Left ventricle myocardium superior (tissue), 1 donor: ENCODE measurements at regions not wholly inside any gene's neighbourhood (a gene's known extent, or its start where the extent isn't known, plus 50 kb on each side); places are given as distances from the start of the nearest gene placed in this dataset.
A peak's percentile ranks its signal among the peaks of the same experiment; 100 is the strongest.
"Not testable (repeated sequence)": the region's sequence is repeated elsewhere in the genome, so short reads cannot be mapped to it uniquely, and the experiment has no call there.

Source experiments
- ATAC-seq: fragments of 200-7000 bp; cut with Tn5 transposase; one replicate; pipeline ENCODE4 v1.9.1; 2020; ENCODE audit warnings: mild to moderate bottlenecking, moderate library complexity
- DNase-seq: peaks from one replicate; pipeline ENCODE4 v3.0.0-alpha.2; 2020
- intact Hi-C: fragments of 100-400 bp; cut with micrococcal nuclease; formaldehyde crosslinking; loops from one replicate; pipeline ENCODE4 v1.11.0; 2022
- donor health status: DM: no; HTN: yes; CAD: no; lungs with severe emphysema.

DNA sequence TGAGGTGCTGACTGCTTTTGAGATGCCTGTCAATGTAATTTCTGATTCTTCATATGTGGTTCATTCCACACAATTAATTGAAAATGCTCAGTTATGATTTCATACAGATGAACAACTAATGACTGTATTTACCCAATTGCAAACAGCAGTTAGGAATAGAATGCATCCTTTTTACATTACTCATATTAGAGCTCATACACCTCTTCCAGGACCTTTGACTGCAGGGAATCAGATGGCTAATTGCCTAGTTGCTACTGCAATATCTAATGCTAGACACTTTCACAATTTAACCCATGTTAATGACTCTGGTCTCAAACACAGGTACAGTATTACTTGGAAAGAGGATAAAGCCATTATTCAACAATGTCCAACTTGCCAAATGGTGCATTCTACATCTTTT lies 141.9 kb upstream of the ZNF91 start:
- ATAC-seq, DNase-seq, intact Hi-C loops: not testable (repeated sequence)

DNA sequence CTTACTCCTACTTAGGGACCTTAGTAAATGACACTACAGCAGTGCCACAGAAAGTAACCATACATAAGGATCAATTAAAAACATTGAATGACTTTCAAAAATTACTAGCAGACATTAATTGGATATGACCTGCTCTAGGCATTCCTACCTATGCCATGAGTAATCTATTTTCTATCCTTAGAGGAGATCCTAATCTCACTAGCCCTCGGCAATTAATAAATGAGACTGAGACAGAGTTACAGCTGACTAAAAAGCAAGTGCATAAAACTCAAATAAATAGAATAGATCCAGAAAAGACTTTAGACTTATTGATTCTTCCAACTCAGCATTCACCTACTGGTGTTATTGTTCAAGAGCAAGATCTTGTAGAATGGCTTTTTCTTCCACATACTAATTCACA lies 141.1 kb upstream of the ZNF91 start:
- intact Hi-C loops, ATAC-seq, DNase-seq: not testable (repeated sequence)

DNA sequence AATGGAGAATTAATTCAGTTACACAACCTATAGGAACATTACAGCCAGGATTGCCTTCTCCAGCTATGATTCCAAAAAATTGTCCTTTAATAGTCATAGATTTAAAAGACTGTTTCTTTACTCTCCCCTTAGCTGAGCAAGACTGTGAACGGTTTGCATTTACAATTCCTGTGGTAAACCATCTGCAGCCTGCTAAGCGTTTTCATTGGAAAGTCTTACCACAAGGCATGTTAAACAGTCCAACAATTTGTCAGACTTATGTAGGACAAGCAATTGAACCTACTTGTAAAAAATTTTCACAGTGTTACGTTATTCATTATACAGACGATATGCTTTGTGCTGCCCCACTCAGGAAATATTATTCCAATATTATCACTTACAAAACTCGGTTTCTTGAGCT lies 140.6 kb upstream of the ZNF91 start:
- intact Hi-C loops, DNase-seq, ATAC-seq: not testable (repeated sequence)

DNA sequence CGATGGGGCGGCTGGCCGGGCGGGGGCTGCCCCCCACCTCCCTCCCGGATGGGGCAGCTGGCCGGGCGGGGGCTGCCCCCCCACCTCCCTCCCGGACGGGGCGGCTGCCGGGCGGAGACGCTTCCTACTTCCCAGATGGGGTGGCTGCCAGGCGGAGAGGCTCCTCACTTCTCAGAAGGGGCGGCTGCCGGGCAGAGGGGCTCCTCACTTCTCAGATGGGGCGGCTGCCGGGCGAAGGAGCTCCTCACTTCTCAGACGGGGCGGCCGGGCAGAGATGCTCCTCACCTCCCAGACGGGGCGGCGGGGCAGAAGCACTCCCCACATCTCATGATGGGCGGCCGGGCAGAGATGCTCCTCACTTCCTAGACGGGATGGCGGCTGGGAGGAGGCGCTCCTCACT lies 138.2 kb upstream of the ZNF91 start:
- DNase-seq, ATAC-seq, intact Hi-C loops: not testable (repeated sequence)

DNA sequence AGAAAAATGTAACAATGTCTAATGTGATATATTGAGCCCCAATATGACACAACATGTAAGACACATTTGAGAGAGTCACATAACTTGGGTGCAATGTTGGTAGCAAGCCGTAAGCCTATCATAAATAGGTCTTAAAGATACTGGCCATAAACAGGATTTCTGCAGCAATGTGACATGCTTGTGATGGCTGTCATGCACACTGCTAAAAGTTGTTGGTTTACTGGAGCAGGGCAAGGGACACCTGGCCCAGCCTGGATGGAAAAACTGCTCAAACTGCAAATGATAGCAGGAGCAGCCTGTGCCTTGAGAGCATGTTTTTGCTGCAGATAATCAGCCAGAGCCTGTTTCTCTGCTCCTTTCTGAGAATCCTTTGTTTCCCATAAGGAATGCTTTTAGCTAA lies 136.7 kb upstream of the ZNF91 start:
- intact Hi-C loops, result no loop called here
- DNase-seq, result no peak
- no peak for ATAC-seq

DNA sequence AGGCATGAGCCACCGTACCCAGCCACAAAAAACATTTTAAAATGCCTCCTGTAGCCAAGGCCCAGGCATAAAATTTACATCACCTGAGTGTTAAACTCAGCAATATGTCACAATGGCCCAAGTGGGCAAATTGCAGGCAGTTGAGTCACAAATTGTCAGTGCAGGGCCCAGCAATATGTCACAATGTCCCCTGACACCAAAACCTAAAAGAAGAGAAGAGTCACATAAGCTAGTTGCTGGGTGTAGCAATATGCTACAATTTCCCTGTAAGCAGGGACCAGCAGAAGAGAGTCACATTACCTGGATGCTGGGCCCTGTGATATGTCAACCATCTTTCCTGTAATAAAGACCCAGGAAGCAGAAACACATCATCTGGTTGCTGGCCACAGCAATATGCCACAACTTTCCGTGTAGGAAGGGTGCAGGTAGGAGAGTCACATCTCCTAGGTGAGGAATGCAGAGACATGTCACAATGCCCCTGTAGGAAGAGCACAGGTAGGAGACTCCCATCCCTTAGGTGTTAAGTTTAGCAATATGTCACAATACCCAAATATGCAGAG lies 136.0 kb upstream of the ZNF91 start:
- intact Hi-C loops, result no loop called here
- ATAC-seq (no peak), DNase-seq (no peak)

DNA sequence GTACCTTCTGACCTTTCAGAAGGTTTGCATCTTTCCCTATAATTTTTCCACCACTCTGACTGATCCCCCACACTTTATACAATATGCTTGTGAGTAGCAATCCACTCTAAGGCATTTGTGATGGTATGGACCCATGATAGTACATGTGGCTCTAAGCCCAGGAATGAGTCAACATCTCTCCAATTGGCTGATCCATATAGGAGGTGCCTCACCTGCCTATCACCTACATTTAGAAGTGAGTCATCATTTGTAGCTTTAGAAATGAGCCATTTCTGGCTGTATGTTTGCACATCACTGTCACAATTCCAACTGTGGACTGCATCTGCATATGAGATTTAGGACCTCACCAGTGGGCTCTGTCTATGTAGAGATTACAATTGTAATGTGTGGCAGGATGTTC lies 133.1 kb upstream of the ZNF91 start:
- ATAC-seq, result no peak
- no peak for DNase-seq
- intact Hi-C loops, result no loop called here

DNA sequence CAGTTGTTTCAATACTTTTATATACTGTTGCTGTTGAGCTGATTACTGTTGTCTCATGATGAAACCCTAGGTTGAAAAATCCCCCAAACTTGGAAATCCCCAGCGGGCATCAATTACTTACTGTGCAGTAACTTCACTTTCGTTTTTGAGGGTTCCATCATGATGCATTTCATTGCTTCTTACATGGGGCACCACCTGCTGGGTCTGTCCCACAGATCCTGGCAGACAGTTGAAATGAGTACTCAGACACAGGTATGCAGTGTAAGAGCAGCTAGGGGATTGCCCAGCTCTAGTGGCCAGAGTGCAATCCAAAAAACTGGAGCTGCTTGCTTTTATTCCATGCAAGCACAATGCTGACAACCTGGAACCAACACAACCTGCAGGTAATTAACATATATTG lies 132.5 kb upstream of the ZNF91 start:
- DNase-seq, result no peak
- ATAC-seq, result no peak
- intact Hi-C loops, result no loop called here

DNA sequence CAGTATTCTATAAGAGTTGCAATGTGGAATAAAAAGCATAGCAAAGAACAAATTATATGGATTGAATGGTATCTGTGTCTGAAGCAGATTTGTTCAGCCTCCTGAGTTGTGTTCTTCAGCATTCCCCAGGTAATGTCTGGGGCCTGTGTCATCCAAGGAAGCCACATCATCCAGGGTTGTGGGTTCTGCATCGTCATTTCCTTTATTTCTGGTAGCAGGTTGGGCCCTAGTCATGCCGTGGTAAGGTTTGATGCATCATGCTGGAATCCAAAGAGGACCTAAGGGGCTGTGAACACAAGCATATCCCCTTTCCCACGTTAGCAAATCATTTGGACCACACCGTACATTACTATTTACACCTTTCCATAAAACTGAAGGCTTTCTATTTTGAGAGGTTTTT lies 131.0 kb upstream of the ZNF91 start:
- ATAC-seq (no peak), DNase-seq (no peak)
- intact Hi-C loops, result no loop called here

DNA sequence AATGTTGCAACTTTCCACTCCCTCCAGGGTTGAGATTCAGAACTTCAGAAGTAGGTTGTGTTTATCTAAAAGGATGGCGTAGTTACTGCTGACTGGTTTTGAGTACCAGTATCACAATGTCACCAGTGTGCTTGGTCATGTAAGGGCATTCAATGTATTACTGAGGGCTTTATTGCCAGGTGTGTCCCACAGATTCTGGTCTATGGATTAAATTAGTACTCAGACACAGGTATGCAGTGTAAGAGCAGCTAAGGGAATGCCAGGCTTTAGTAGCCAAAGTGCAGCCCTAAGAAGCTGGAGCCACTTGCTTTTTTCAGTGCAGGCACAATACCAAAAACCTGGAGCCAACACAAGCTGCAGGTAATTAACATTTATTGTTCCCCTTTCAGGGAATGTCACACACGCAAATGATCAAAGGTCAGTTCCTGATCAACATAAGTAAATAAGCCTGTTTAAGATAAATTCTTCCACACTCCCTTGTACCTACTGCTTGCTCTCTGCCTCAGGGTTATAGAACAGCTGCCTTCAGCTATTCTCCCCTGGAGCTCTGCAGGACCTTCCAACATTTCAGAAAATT lies 130.1 kb upstream of the ZNF91 start:
- ATAC-seq (no peak), DNase-seq (no peak)
- intact Hi-C loops, result no loop called here

DNA sequence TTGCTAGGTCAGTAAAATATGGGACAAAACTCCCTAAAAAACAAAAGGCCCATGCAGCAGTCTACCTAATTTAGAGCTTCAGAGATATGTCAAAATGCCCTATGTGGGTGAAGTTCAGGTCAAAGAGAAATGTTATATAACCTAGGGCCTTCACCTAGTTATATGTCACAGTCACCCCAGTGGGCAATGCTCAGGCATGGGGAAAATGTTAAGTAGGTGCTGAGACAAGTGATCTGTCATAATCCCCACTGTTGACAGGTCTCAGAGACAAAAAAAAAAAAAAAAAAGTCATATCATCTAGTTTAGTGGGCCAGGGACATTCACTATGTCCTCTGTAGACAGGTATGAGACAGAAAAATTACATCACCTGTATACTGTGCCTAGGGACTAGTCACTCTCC lies 128.6 kb upstream of the ZNF91 start:
- intact Hi-C loops, result no loop called here
- peak; percentile 95 for ATAC-seq
- no peak for DNase-seq

DNA sequence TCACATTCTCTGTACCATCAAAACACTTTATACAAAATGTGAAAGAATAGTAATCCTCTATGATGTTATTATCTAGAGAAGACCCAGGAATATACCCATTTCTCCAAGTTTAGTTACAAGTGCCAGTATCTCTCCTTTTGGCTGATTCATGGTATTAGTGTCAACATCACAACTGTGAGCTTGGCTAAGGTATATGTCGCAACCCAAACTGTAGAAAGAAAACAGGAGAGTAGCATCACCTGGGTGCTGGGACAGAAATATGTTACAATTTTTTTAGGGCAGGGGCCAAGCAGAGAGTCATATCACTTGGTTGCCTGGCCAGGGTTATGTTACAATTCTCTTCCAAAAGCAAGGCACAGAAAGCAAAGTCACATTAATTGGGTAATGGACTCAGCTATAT lies 127.2 kb upstream of the ZNF91 start:
- intact Hi-C loops, result no loop called here
- ATAC-seq (no peak), DNase-seq (no peak)

DNA sequence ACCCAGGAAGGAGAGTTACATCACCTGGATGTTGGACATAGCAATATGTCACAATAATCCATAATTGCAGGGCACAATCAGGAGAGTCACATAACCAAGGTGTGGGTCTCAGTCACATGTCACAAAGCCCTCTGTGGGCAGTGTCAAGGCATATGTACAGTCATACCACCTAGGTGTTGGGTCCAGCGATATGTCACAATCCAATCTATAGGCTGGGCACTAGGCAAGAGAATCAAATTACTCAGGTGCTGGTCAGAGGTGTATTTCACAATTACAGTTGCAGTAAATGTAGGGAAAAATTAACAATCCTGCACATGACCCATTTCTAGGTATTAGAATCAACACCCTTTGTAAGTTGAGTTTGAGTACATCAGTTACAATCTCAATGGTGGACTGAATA lies 126.2 kb upstream of the ZNF91 start:
- DNase-seq (no peak), ATAC-seq (no peak)
- intact Hi-C loops, result no loop called here

DNA sequence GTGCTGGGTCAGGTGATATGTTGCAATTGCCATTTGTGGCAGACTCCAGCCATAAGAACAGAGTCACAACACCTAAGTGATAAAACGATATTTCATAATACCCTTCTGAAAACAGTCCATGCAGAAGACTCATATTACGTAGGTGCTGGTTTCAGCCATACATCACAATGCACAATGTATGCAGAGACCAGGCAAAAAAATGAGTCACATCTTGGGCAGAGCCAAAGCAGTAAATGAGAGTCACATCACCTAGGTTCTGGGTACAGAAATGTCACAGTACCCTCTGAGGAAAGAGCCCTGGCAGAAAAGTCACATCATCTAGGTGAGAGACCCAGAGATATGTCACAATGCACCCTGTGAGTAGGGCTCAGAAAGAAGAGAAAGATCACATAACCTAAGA lies 125.2 kb upstream of the ZNF91 start:
- no peak for ATAC-seq
- intact Hi-C loops, result no loop called here
- DNase-seq, result no peak

DNA sequence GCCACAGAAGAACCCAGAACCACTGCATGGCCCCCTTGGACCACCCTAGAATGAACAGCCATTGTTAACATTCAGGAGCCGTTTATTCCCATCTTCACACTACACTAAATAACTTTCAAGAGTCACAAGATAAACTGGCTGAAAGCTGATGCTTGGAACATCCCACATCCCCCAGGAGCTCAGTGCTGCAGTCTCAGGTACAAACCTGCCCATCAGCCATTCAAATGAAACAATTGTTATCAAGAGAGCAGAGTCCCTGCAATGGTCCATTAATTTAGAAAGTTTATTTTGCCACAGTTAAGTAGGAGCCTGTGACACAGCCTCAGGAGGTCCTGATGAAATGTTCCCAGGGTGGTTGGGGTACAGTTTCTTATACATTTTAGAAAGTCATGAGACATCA lies 123.8 kb upstream of the ZNF91 start:
- no peak for DNase-seq
- intact Hi-C loops, result no loop called here
- ATAC-seq, result no peak

DNA sequence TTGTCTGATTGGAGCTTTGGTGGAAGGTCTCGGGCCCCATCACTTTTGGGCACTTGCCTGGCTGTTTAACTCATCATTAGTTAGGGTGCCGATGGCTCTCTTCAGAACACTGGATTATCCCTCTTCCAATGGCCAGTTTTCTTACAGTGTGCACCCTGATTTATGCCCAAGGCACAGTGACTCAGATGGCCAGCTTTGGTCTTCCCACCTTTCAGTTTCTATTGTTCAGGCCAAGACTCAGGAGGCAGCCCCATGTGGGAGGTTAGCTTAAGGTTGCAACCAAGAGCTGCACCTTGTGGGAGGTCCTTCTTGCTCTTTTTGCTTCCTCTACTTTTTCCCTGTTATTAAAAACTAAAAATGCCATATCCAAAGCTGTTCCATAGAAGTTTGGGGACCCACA lies 121.0 kb upstream of the ZNF91 start:
- DNase-seq (no peak), ATAC-seq (no peak)
- intact Hi-C loops, result no loop called here

DNA sequence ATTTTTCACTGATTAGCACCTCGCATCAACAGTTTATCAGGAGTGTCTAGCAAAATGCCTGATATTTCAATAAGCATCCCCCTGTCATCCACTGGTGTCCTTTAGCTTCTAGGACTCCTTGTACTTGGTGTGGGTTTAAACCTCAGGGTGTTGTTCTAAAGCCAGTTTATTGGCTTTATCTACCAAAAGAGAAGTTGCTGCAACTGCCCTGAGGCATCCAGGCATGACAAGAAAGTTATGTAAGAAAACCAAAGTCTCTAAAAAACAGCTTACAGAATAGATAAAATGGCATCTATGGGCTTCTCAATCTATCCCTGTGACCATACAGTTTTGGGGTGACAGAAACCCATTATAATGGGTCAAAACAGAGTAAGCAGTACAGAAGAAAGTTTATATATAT lies 120.3 kb upstream of the ZNF91 start:
- DNase-seq (no peak), ATAC-seq (no peak)
- intact Hi-C loops, result no loop called here

DNA sequence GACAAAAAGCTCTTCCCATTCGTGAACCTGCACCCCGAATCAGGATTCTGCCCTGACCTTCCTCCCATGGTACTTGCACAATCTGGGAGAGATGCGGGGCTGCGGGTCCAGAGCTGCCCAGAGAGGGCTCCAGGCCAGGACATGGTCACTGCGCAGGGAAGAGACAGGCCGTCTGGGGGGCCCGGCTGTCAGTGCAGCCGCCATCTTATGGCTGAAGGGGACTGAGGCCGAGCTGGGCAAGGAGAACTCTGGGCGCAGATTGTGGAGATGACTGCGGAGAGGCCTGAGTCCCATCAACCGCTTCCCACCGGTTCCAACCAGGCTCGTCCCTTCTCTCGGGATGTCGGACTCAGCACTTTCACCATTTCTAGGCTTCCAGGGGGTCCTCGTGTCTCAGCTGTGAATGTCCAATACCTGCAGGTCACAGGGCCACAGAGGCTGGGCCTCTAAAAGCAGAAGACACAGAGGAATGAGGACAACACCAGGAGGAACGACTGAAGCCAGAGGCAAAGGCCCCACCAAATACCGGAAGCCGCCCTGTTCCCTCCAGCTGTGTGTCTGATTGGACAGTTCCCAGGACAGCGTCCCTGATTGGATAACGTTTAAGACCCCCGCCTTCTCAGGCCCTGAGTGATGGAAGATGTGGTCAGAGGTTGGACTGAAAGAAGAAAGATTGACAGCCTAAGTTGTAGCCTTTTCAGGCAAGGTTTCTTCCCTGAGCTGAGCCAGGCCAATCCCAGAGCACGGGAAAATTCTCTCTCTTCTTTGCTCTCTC lies 117.1 kb upstream of the ZNF91 start:
- ATAC-seq, result no peak
- no peak for DNase-seq
- intact Hi-C loops, result no loop called here

DNA sequence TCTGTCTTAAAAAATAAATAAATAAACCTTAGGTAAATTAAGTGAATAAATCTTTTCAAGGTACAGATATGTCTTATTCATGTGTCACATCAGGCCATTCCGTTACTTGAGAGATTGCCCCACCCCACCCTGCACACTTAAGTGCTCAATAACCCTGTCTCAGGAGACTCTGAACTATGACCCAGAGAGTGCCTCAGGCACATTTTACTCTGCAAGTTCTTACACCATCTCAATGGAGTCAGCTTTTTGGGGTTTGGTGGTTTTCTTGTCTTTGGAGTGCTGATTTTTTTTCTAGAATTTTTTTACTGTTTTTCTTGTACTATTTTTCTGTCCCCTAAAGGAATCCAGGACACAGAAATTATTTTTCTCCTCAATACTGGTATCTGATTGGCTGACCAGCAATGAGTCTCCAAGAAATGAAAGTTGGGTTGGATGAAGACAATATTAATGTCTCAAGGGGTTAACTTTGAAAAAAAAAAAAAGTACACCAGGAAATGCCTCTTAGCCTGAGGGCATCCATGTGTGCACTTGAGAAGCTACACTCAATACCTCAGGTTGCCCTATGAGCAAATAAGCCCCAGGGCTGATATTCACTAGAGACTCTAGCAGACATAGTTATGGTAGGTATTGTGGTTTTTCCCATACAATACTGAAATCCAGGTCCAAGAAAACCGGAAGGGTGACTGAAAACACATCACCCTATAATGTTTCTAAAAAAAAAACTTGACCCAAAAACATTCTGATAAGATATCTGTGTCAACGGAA lies 114.6 kb upstream of the ZNF91 start:
- intact Hi-C loops, result no loop called here
- DNase-seq (no peak), ATAC-seq (no peak)

DNA sequence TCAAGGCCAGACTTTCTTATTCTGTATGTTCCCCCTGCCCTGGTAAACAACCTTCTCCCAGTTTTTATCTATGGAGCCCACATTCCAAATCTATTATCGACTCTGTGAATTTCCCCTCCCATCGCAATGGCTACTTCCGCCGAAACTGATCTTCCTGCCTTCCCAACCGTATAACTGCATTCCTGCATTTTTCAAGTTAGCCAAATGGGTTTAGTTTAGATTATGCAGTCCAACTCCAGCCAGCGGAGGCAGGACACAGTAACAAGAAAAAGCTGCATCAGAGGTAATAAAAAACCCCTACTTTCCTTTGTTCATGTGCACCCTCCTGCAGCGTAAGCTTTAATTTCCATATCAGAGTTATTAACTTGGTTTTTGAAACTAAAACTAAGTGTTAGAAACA lies 112.2 kb upstream of the ZNF91 start:
- intact Hi-C loops, result no loop called here
- no peak for DNase-seq
- ATAC-seq, result no peak
